IPS DF 6.9 (cell line): ENCODE measurements at regions not wholly inside any gene's neighbourhood (a gene's known extent, or its start where the extent isn't known, plus 50 kb on each side); places are given as distances from the start of the nearest gene placed in this dataset.

Source experiments
- DNase-seq: peaks from one replicate; pipeline ENCODE4 v3.0.0-alpha.2; 2013; ENCODE audit warnings: low read depth, low spot score
- H3K27ac ChIP-seq: one replicate; pipeline ENCODE4 v1.5.1; 2013; ENCODE audit warnings: low read length, control low read depth
- H3K27me3 ChIP-seq: 2 replicates; pipeline ENCODE4 v1.6.1; 2013; ENCODE audit warnings: mild to moderate bottlenecking, low read length; ENCODE audit not compliant: control insufficient read depth, insufficient read depth
- H3K36me3 ChIP-seq: 2 replicates; pipeline ENCODE4 v1.6.1; 2013; ENCODE audit warnings: low read length; ENCODE audit not compliant: control insufficient read depth, insufficient read depth
- H3K4me1 ChIP-seq: 2 replicates; pipeline ENCODE4 v1.6.1; 2013; ENCODE audit warnings: low read length; ENCODE audit not compliant: control insufficient read depth, insufficient read depth
- H3K4me3 ChIP-seq: 2 replicates; pipeline ENCODE4 v1.5.1; 2013; ENCODE audit warnings: mild to moderate bottlenecking, low read length
- H3K9me3 ChIP-seq: 2 replicates; pipeline ENCODE4 v1.6.1; 2013; ENCODE audit warnings: low read length, inconsistent platforms; ENCODE audit not compliant: control insufficient read depth, insufficient read depth
- WGBS: extraction: QIAGEN DNeasy Blood & Tissue Kit; methylation state at CpG from one replicate; pipeline ENCODE4 v1.1.7; 2013; ENCODE audit warnings: mixed read lengths, missing lambda C conversion rate; ENCODE audit not compliant: insufficient read length, insufficient coverage; 5-methylcytosine and 5-hydroxymethylcytosine counted together

DNA sequence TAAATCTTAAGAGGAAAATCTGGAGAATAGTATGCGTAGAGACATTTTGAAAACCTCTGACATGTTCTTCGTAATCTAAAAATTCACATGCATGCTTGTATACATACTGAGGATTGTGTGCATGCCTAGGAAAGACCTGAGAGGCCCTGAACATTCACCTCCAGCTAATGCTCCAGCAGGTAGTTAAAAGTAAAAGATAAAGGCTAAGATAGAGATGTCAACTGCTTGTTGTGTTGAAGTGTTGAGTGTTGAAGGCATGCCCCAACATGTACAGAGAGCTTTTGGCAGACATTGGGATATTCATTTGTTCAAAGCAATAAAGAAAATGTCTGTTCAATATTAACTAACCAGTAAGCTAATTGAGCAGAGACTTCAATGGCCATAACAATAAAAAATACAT is 118.6 kb upstream of the SYT1 start:
- WGBS, result no CpG with 5 or more reads among the region's 2 CpGs
- Histone ChIP-seq H3K4me1 (no peaks in the 10 kb centered on the region), H3K27me3 (no peaks in the 10 kb centered on the region), H3K9me3 (no peaks in the 10 kb centered on the region), H3K36me3 (no peaks in the 10 kb centered on the region), H3K27ac (no peak overlapping the region), H3K4me3 (no peak overlapping the region)
- DNase-seq, result no peak

- DNase-seq, result no peak
- Histone ChIP-seq H3K4me3 (no peak overlapping the region), H3K27ac (no peak overlapping the region), H3K9me3 (no peaks in the 10 kb centered on the region), H3K27me3 (no peaks in the 10 kb centered on the region), H3K4me1 (no peaks in the 10 kb centered on the region), H3K36me3 (no peaks in the 10 kb centered on the region)
- no CpG with 5 or more reads among the region's 1 CpG for WGBS
Measured at GRCh38 chr12:78753058-78753457, 111.5 kb upstream of the SYT1 start.

- H3K36me3 ChIP-seq, result no peaks in the 10 kb centered on the region
- no peak overlapping the region for H3K27ac ChIP-seq
- H3K9me3 ChIP-seq, result no peaks in the 10 kb centered on the region
- WGBS, result no CpG with 5 or more reads among the region's 2 CpGs
- DNase-seq, result no peak
- H3K4me3 ChIP-seq, result no peak overlapping the region
- no peaks in the 10 kb centered on the region for H3K4me1 ChIP-seq
- no peaks in the 10 kb centered on the region for H3K27me3 ChIP-seq
Measured at GRCh38 chr12:78756936-78757335, 107.6 kb upstream of the SYT1 start.

- WGBS, result no CpG with 5 or more reads among the region's 4 CpGs
- Histone ChIP-seq H3K9me3 (no peaks in the 10 kb centered on the region), H3K27me3 (no peaks in the 10 kb centered on the region), H3K4me3 (no peak overlapping the region), H3K36me3 (no peaks in the 10 kb centered on the region), H3K4me1 (no peaks in the 10 kb centered on the region), H3K27ac (no peak overlapping the region)
- DNase-seq, result no peak
Measured at GRCh38 chr12:78759367-78759766, 105.2 kb upstream of the SYT1 start.

DNA sequence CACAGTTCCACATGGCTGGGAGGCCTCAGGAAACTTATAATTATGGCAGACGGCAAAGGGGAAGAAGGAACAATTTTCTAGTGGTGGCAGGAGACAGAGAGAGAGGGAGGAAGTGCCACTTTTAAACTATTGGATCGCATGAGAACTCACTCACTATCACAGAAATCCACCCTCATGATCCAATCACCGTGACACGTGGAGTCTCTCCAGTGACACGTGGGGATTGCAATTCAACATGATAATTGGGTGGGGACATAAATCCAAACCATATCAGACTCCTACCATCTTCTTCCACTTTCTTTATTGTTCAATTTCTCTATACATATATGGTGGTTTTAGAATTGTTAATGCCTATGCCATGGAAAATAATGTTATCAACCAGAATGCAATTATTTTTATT is 103.7 kb upstream of the SYT1 start:
- Histone ChIP-seq H3K27ac (no peak overlapping the region), H3K27me3 (no peaks in the 10 kb centered on the region), H3K9me3 (no peaks in the 10 kb centered on the region), H3K36me3 (no peaks in the 10 kb centered on the region), H3K4me3 (no peak overlapping the region), H3K4me1 (no peaks in the 10 kb centered on the region)
- WGBS, result no CpG with 5 or more reads among the region's 5 CpGs
- no peak for DNase-seq

- H3K27ac ChIP-seq, result no peak overlapping the region
- no peaks in the 10 kb centered on the region for H3K36me3 ChIP-seq
- WGBS, result no CpG with 5 or more reads among the region's 2 CpGs
- no peak for DNase-seq
- H3K4me3 ChIP-seq, result no peak overlapping the region
- no peaks in the 10 kb centered on the region for H3K4me1 ChIP-seq
- no peaks in the 10 kb centered on the region for H3K9me3 ChIP-seq
- no peaks in the 10 kb centered on the region for H3K27me3 ChIP-seq
Measured at GRCh38 chr12:78764913-78765312, 99.7 kb upstream of the SYT1 start.

DNA sequence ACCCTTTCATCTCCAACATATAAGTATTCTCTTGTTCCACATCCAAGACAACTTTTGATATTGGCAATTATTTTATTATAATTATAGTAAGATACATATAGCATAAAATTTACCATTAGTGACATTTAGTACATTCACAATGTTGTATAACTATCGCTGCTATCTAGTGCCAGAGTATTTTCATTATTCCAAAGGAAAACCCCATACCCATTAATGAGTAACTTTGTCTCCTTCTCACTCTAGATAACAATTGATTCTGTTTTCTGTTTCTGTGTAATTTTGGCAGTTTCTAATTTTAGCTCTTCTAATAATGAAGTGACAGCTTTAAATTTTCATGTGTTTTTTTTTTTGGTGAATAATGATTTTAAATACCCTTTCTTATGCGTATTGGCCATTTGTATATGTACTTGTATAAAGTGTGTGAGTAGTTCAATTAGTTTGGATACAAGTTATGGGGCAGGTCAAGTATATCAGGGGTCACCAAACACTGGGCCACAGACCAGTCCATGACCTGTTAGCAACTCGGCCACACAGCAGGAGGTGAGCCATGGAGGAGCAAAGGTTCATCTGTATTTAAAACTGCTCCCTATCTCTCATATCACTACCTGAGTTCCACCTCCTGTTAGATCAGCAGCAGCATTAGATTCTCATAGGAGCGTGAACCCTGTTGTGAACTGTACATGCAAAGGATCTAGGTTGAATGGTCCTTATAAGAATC is 97.2 kb upstream of the SYT1 start:
- H3K27me3 ChIP-seq, result no peaks in the 10 kb centered on the region
- H3K9me3 ChIP-seq, result no peaks in the 10 kb centered on the region
- no peak for DNase-seq
- WGBS, result no CpG with 5 or more reads among the region's 4 CpGs
- no peak overlapping the region for H3K27ac ChIP-seq
- H3K4me3 ChIP-seq, result no peak overlapping the region
- H3K36me3 ChIP-seq, result no peaks in the 10 kb centered on the region
- no peaks in the 10 kb centered on the region for H3K4me1 ChIP-seq

DNA sequence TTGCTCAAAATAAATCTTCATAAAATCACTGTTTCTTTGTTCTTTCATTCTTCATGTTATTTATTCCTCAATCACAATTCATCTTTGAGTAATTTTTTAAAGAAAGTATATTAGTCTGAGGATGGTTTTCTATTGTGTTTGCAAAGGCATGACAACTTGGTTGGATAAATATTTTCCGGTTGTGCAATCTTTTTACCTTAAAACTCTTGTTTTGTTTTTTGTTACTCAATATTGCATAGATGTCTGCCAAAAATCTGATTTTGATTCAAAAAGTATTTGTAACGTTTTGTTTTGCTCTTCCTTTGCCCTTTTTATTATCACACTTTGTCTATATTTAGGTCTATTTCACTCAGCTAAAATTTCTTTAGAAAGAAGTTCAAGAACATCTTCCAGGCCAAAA is 86.2 kb upstream of the SYT1 start:
- no peak for DNase-seq
- Histone ChIP-seq H3K27ac (no peak overlapping the region), H3K27me3 (no peaks in the 10 kb centered on the region), H3K36me3 (no peaks in the 10 kb centered on the region), H3K4me3 (no peak overlapping the region), H3K4me1 (no peaks in the 10 kb centered on the region), H3K9me3 (no peaks in the 10 kb centered on the region)
- no CpG with 5 or more reads among the region's 2 CpGs for WGBS

DNA sequence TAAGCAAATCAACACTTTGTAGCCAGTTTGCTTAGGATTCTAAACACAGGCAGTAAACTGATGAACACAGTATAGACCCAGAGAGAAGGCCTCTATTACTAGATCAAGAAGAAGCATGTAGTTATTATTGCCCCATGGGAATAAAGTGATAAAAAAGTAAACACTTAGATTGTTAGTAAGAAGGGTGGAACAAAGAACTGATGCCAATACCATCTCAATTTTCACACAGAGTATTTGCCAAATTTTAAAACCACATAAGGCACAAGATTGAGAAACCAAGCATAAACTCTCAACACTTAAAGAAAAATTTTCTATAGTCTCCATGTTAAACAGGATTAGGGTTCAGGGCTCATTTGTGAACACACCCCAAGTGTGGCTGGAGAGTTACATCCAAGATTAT is 77.0 kb upstream of the SYT1 start:
- Histone ChIP-seq H3K4me3 (no peak overlapping the region), H3K4me1 (no peaks in the 10 kb centered on the region), H3K36me3 (no peaks in the 10 kb centered on the region), H3K27ac (no peak overlapping the region), H3K27me3 (no peaks in the 10 kb centered on the region), H3K9me3 (no peaks in the 10 kb centered on the region)
- DNase-seq, result no peak

- H3K9me3 ChIP-seq, result no peaks in the 10 kb centered on the region
- WGBS, result no CpG with 5 or more reads among the region's 4 CpGs
- no peak overlapping the region for H3K4me3 ChIP-seq
- DNase-seq, result no peak
- no peak overlapping the region for H3K27ac ChIP-seq
- H3K4me1 ChIP-seq, result no peaks in the 10 kb centered on the region
- no peaks in the 10 kb centered on the region for H3K36me3 ChIP-seq
- no peaks in the 10 kb centered on the region for H3K27me3 ChIP-seq
Measured at GRCh38 chr12:78790148-78790547, 74.4 kb upstream of the SYT1 start.

DNA sequence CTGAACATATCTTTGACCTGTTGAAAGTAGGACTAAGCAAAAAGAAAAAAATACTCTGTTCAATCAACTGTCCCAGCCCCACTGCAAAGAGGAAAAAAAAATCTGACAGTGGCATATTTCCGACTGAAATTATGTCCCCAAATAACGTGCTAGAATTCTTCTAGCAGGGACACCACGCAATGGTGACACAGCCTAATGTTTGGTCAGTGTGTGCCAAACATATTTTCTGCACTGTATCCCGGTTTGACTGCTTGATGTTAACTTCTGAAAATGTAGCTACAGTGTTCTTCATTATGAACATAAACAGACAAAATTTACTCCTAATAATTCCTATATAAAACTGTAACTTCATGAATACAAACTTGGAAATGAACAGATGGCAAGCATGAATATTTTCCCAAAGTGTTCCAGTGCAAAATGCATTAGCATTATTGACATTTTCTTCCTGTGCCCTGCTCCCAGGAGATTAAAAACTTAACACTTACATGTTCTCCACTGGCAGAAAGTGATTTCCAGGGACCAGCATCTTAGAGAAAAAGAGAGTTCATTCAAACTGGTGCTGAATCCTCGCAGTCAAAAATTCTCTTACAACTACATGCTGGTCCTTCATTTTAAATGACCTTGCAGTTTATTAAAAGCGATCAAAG is 72.4 kb upstream of the SYT1 start:
- no peak overlapping the region for H3K4me3 ChIP-seq
- no peak overlapping the region for H3K27ac ChIP-seq
- H3K36me3 ChIP-seq, result no peaks in the 10 kb centered on the region
- no CpG with 5 or more reads among the region's 6 CpGs for WGBS
- no peaks in the 10 kb centered on the region for H3K27me3 ChIP-seq
- DNase-seq, result no peak
- H3K9me3 ChIP-seq, result no peaks in the 10 kb centered on the region
- no peaks in the 10 kb centered on the region for H3K4me1 ChIP-seq
